HUES6 (cell line): ENCODE measurements at regions not wholly inside any gene's neighbourhood (a gene's known extent, or its start where the extent isn't known, plus 50 kb on each side); places are given as distances from the start of the nearest gene placed in this dataset.

ENCODE experiments used
- H3K27ac ChIP-seq: 2 replicates; pipeline ENCODE4 v1.7.0; 2013; ENCODE audit warnings: low read depth, mild to moderate bottlenecking, low read length, inconsistent platforms
- H3K27me3 ChIP-seq: 2 replicates; pipeline ENCODE4 v1.6.1; 2013; ENCODE audit warnings: low read length; ENCODE audit not compliant: control insufficient read depth, insufficient read depth
- H3K36me3 ChIP-seq: 2 replicates; pipeline ENCODE4 v1.6.1; 2013; ENCODE audit warnings: low read length; ENCODE audit not compliant: control insufficient read depth, insufficient read depth
- H3K4me1 ChIP-seq: 2 replicates; pipeline ENCODE4 v1.6.1; 2013; ENCODE audit warnings: low read length; ENCODE audit not compliant: control insufficient read depth, insufficient read depth
- H3K4me3 ChIP-seq: 2 replicates; pipeline ENCODE4 v1.5.1; 2013; ENCODE audit warnings: low read depth, low read length
- H3K9ac ChIP-seq: one replicate; pipeline ENCODE4 v1.6.1; 2013; ENCODE audit warnings: mild to moderate bottlenecking, low read length
- H3K9me3 ChIP-seq: 2 replicates; pipeline ENCODE4 v1.6.1; 2013; ENCODE audit warnings: low read depth, low read length; ENCODE audit not compliant: control insufficient read depth, insufficient read depth

GRCh38 chr6:74991573-74992332 lies 214.1 kb downstream of the COL12A1 start:
- Histone ChIP-seq H3K27me3 (no peaks in the 10 kb centered on the region), H3K9ac (no peak overlapping the region), H3K36me3 (no peaks in the 10 kb centered on the region), H3K27ac (no peak overlapping the region), H3K4me3 (no peak overlapping the region), H3K9me3 (peaks cover 7% of the 10 kb centered on the region), H3K4me1 (peaks cover 10% of the 10 kb centered on the region; the same call in 1 of the 2 replicates)

DNA sequence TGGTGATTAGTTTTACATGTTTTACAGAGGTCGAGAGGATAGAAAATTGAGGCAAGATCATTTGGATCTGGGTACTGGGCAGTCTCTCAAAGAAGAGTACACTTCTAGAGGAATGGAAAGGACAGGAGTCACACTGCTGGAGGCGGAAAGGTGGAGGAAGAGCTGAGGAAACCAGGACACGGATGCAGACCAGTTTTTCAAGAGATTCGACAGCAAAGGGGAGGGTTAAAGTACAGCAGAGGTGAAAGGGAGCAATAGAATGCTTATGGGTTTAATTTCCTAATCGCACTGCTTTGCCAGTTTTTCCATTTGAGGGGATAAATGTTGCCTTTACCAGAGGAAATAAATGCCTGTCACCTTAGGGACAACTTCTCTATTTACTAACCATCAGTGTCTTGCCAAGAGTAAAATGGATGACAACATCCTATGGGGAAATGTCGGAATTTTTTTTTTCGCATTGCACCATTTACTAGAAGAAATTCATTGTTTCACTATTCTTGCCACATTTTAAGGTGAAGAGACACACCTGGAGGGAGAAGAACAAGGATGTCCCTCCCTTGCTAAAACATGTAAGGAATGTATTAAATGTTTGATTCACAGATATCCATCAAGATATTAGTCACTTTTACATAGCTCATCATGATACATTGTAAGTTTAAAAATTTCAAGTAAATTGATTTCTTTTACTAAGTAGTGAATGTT lies 226.6 kb downstream of the COL12A1 start:
- no peak overlapping the region for H3K27ac ChIP-seq
- no peaks in the 10 kb centered on the region for H3K36me3 ChIP-seq

DNA sequence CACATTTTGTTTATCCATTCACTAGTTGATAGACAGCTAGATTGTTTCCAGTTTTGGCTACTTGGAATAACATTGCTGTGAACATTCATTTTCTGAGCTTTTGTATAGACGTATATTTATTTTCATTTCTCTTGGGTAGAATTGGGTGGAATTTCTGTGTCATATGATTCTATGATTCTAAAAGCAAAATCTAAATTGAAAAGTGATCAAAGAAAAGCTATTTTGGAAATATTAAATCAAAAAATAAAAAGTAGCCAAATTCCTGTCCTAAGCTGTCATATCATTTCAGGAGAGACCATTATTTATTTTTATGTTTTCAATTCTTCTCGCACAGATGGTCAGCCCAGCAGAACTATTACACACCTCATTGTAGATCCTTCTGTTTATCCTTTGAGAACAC lies 229.2 kb downstream of the COL12A1 start:
- H3K27ac ChIP-seq, result no peak overlapping the region
- no peak overlapping the region for H3K4me3 ChIP-seq
- H3K27me3 ChIP-seq, result no peaks in the 10 kb centered on the region
- no peaks in the 10 kb centered on the region for H3K9me3 ChIP-seq
- H3K4me1 ChIP-seq, result no peaks in the 10 kb centered on the region
- no peak overlapping the region for H3K9ac ChIP-seq
- no peaks in the 10 kb centered on the region for H3K36me3 ChIP-seq

More for the DNA sequence above, 226.6 kb downstream of the COL12A1 start:
- Histone ChIP-seq H3K4me1 (no peaks in the 10 kb centered on the region), H3K9ac (no peak overlapping the region), H3K27me3 (no peaks in the 10 kb centered on the region), H3K4me3 (no peak overlapping the region), H3K9me3 (no peaks in the 10 kb centered on the region)

GRCh38 chr6:74976026-74976425 lies 229.8 kb downstream of the COL12A1 start:
- no peak overlapping the region for H3K9ac ChIP-seq
- H3K9me3 ChIP-seq, result no peaks in the 10 kb centered on the region
- H3K27ac ChIP-seq, result no peak overlapping the region
- no peaks in the 10 kb centered on the region for H3K27me3 ChIP-seq
- no peaks in the 10 kb centered on the region for H3K36me3 ChIP-seq
- H3K4me1 ChIP-seq, result no peaks in the 10 kb centered on the region
- no peak overlapping the region for H3K4me3 ChIP-seq

DNA sequence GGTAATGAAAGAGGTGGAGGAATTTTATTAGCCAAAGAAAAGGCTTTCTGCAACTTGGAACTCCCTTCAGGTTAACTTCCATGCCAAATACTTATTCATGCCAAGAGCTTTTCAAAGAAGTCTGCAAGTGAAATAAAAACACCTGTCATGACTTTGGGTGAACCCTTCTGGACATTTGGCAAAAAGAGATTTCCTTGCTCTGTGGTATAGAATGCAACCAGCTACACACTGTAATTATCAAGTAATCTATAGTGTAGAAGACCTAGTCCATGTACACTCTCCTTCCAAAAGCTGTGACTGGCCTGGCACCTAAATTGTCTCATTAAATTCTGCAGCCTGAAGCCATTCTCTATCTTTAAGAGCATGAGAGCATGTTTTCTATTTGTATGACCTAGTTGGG lies 232.3 kb downstream of the COL12A1 start:
- H3K27me3 ChIP-seq, result no peaks in the 10 kb centered on the region
- no peaks in the 10 kb centered on the region for H3K4me1 ChIP-seq
- H3K36me3 ChIP-seq, result no peaks in the 10 kb centered on the region
- no peak overlapping the region for H3K27ac ChIP-seq
- no peaks in the 10 kb centered on the region for H3K9me3 ChIP-seq
- H3K4me3 ChIP-seq, result no peak overlapping the region
- H3K9ac ChIP-seq, result no peak overlapping the region

- no peak overlapping the region for H3K9ac ChIP-seq
- no peaks in the 10 kb centered on the region for H3K36me3 ChIP-seq
- H3K27me3 ChIP-seq, result no peaks in the 10 kb centered on the region
- H3K4me3 ChIP-seq, result no peak overlapping the region
- peaks cover under 1% of the 10 kb centered on the region; the same call in 1 of the 2 replicates for H3K9me3 ChIP-seq
- H3K4me1 ChIP-seq, result no peaks in the 10 kb centered on the region; the same call in 1 of the 2 replicates
- no peak overlapping the region for H3K27ac ChIP-seq
Measured at GRCh38 chr6:74971633-74972032, 234.2 kb downstream of the COL12A1 start.

GRCh38 chr6:74969591-74970267 lies 236.1 kb downstream of the COL12A1 start:
- no peaks in the 10 kb centered on the region for H3K36me3 ChIP-seq
- peaks cover 9% of the 10 kb centered on the region for H3K9me3 ChIP-seq
- no peaks in the 10 kb centered on the region; the same call in 1 of the 2 replicates for H3K4me1 ChIP-seq
- H3K27me3 ChIP-seq, result no peaks in the 10 kb centered on the region
- no peak overlapping the region for H3K9ac ChIP-seq
- no peak overlapping the region for H3K27ac ChIP-seq
- H3K4me3 ChIP-seq, result no peak overlapping the region

DNA sequence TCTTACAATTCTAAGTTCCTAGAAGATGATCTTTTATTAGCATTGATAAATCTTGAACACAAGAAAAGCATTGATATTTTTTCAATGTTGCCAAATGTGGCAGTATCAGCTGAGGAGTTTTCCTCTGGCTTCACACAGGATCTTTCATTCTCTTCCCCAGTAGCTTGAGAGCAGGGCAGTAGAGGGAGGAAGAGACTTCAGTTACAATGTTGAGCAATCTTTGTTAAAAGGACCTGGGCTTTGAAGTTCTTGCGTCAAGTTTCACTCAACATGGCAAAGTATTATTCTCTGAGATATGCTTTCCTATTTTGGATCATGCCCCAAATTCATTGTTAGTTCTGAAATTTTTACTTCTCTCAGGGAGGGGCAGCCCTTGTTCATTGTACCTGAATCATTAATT lies 238.0 kb downstream of the COL12A1 start:
- no peak overlapping the region for H3K4me3 ChIP-seq
- H3K9ac ChIP-seq, result no peak overlapping the region
- no peaks in the 10 kb centered on the region for H3K27me3 ChIP-seq
- H3K4me1 ChIP-seq, result no peaks in the 10 kb centered on the region; the same call in 1 of the 2 replicates
- no peak overlapping the region for H3K27ac ChIP-seq
- peaks cover 9% of the 10 kb centered on the region for H3K9me3 ChIP-seq
- H3K36me3 ChIP-seq, result no peaks in the 10 kb centered on the region

GRCh38 chr6:74966712-74967111 lies 239.1 kb downstream of the COL12A1 start:
- Histone ChIP-seq H3K27ac (no peak overlapping the region), H3K36me3 (no peaks in the 10 kb centered on the region), H3K4me3 (no peak overlapping the region), H3K4me1 (no peaks in the 10 kb centered on the region; the same call in 1 of the 2 replicates), H3K27me3 (no peaks in the 10 kb centered on the region), H3K9ac (no peak overlapping the region), H3K9me3 (peaks cover 9% of the 10 kb centered on the region)

- Histone ChIP-seq H3K27me3 (no peaks in the 10 kb centered on the region), H3K27ac (no peak overlapping the region), H3K4me3 (no peak overlapping the region)
Measured at GRCh38 chr6:74964871-74965441, 240.9 kb downstream of the COL12A1 start.

More at GRCh38 chr6:74964871-74965441, 240.9 kb downstream of the COL12A1 start:
- Histone ChIP-seq H3K9me3 (peaks cover 9% of the 10 kb centered on the region), H3K9ac (no peak overlapping the region), H3K36me3 (no peaks in the 10 kb centered on the region), H3K4me1 (no peaks in the 10 kb centered on the region; the same call in 1 of the 2 replicates)
